SU-DHL-6 (cell line): ENCODE measurements at regions not wholly inside any gene's neighbourhood (a gene's known extent, or its start where the extent isn't known, plus 50 kb on each side); places are given as distances from the start of the nearest gene placed in this dataset.

Source experiments
- H2AFZ ChIP-seq: fragments of 200-600 bp; sonication (generic); 2 replicates; pipeline ENCODE4 v1.6.1; 2014; ENCODE audit warnings: low read depth, mild to moderate bottlenecking, moderate library complexity, mixed read lengths, antibody characterized with exemption, low read length; ENCODE audit not compliant: severe bottlenecking
- H3F3A ChIP-seq: fragments of 200-600 bp; shearing (Covaris generic); 2 replicates; pipeline ENCODE4 v1.6.0; 2016; ENCODE audit warnings: antibody characterized with exemption, mild to moderate bottlenecking; ENCODE audit not compliant: insufficient read depth
- H3K27ac ChIP-seq: fragments of 200-600 bp; sonication (generic); 2 replicates; pipeline ENCODE4 v1.5.1; 2016; ENCODE audit warnings: low read depth, mild to moderate bottlenecking, low read length, moderate library complexity, mixed read lengths
- H3K27me3 ChIP-seq: fragments of 200-600 bp; sonication (generic), shearing (Covaris generic); 2 replicates; pipeline ENCODE4 v1.6.0; 2014; ENCODE audit warnings: mild to moderate bottlenecking, low read length
- H3K36me3 ChIP-seq: fragments of 200-600 bp; sonication (generic); 2 replicates; pipeline ENCODE4 v1.6.1; 2014; ENCODE audit warnings: mild to moderate bottlenecking, low read length, mixed read lengths
- H3K4me2 ChIP-seq: fragments of 300-600, 200-600 bp; shearing (Covaris generic), sonication (generic); 2 replicates; pipeline ENCODE4 v1.6.0; 2014; ENCODE audit warnings: low read length, low read depth, mild to moderate bottlenecking; ENCODE audit not compliant: poor library complexity, severe bottlenecking
- H3K4me3 ChIP-seq: fragments of 200-600 bp; sonication (generic); 2 replicates; pipeline ENCODE4 v1.5.1; 2014; ENCODE audit warnings: antibody characterized with exemption, low read length, mild to moderate bottlenecking, mixed read lengths; ENCODE audit not compliant: insufficient read depth, poor library complexity, severe bottlenecking
- H3K79me2 ChIP-seq: fragments of 200-600 bp; sonication (generic); 2 replicates; pipeline ENCODE4 v1.6.1; 2014; ENCODE audit warnings: mild to moderate bottlenecking, low read length, moderate library complexity; ENCODE audit not compliant: insufficient read depth
- H3K9ac ChIP-seq: fragments of 200-600 bp; sonication (generic); 2 replicates; pipeline ENCODE4 v1.7.0; 2014; ENCODE audit warnings: mild to moderate bottlenecking, low read length
- H3K9me2 ChIP-seq: fragments of 200-600 bp; sonication (generic); replicated peaks from 2 replicates; pipeline ENCODE4 v1.6.1; 2014; ENCODE audit warnings: low read length; ENCODE audit not compliant: insufficient read depth
- H3K9me3 ChIP-seq: fragments of 200-600 bp; sonication (generic); 2 replicates; pipeline ENCODE4 v1.6.1; 2014; ENCODE audit warnings: low read length, mixed read lengths; ENCODE audit not compliant: insufficient read depth
- H4K20me1 ChIP-seq: fragments of 200-600 bp; sonication (generic); 2 replicates; pipeline ENCODE4 v1.6.1; 2014; ENCODE audit warnings: low read depth, mild to moderate bottlenecking, antibody characterized with exemption, low read length, moderate library complexity, mixed read lengths
- EZH2phosphoT487 ChIP-seq: fragments of 200-600 bp; sonication (generic), shearing (Covaris generic); conservative IDR thresholded peaks from 2 replicates; pipeline ENCODE4 v1.6.1; 2018; ENCODE audit warnings: mild to moderate bottlenecking, antibody characterized with exemption, low read length, moderate library complexity, mixed read lengths
- TF ChIP-seq, protein P1 (sequence below): fragments of 200-600 bp; sonication (generic); IDR thresholded peaks from one replicate; pipeline ENCODE4 v1.5.1; 2017; ENCODE audit warnings: antibody characterized with exemption, mild to moderate bottlenecking, low read length, moderate library complexity; ENCODE audit not compliant: insufficient read depth, poor library complexity, severe bottlenecking

DNA sequence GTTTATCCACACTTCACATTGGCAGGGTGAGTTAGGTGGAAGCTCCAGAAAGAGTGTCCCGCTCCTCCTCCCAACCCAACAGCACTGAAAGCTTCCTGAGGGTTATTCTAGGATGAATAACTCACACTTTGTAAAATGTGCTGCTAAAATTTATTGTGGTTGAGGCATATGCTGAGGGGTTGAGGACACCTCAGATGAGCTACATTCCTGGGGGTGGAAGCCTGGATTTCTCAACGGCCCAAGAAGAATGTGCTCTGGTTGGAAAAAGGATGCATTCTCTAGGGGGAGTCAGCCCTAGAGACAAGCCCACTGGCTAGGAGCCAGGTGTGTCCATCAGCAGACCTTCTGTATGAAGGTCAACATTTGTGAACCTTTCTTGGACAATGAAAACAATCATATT lies 91.5 kb upstream of the PDE1C start:
- no peaks in the 10 kb centered on the region for H3F3A ChIP-seq
- H3K27me3 ChIP-seq: no peaks in the 10 kb centered on the region
- H3K27ac ChIP-seq: no peak overlapping the region
- H4K20me1 ChIP-seq: no peaks in the 10 kb centered on the region
- TF ChIP-seq, protein P1, sequence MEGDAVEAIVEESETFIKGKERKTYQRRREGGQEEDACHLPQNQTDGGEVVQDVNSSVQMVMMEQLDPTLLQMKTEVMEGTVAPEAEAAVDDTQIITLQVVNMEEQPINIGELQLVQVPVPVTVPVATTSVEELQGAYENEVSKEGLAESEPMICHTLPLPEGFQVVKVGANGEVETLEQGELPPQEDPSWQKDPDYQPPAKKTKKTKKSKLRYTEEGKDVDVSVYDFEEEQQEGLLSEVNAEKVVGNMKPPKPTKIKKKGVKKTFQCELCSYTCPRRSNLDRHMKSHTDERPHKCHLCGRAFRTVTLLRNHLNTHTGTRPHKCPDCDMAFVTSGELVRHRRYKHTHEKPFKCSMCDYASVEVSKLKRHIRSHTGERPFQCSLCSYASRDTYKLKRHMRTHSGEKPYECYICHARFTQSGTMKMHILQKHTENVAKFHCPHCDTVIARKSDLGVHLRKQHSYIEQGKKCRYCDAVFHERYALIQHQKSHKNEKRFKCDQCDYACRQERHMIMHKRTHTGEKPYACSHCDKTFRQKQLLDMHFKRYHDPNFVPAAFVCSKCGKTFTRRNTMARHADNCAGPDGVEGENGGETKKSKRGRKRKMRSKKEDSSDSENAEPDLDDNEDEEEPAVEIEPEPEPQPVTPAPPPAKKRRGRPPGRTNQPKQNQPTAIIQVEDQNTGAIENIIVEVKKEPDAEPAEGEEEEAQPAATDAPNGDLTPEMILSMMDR: no peak
- TF ChIP-seq EZH2phosphoT487: no peak
- no peaks in the 10 kb centered on the region for H3K79me2 ChIP-seq
- H3K36me3 ChIP-seq: no peaks in the 10 kb centered on the region
- H3K9me3 ChIP-seq: no peaks in the 10 kb centered on the region
- H3K4me2 ChIP-seq: no peak overlapping the region
- no peak overlapping the region for H3K4me3 ChIP-seq
- H2AFZ ChIP-seq: no peak overlapping the region
- H3K9ac ChIP-seq: no peak overlapping the region
- H3K9me2 ChIP-seq: no peaks in the 10 kb centered on the region

DNA sequence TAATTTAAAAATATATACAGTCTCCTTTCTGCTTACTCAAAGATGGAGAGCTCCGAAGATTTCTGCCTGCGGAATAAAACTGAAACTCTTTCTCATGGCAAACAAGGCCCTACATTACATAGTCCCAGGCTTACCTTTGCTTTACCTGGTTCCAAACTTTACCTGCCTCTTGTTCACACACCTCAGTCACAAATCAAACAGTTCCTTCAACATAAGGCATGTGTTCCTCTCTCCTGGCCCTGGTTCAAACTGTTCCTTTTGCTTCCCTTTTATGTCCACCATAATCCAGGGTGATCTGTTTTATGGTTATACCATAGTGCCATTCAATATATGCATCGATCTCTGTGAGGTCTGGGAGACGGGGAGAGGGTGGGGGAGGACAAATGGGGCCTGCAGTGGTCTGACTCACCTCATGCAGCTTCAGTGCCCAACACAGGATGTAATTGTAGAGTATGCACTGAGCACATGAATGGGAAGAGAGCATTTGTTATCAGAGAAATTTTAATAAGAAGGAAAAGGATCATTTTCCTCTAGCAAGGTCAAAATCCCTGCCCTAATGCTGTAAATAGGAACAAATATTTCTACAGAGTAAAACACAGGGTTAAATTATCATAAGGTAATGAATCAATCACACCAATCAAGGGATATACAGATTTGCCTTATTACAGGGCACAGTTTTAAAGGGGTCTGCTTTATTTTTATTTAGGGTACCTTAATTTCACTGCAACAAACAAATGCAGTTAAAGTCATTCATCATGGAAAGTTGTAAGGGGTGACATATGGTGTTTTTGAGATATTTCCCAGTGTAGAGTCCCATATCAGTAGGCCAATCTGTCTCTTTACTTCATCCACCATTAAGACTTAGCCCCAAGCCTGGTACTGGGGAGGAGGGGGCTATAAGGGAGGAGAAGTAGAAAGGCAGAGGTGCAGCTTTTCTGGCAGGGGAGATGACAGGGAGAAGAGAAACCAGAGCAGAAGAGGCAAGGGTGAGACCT lies 88.8 kb upstream of the PDE1C start:
- Histone ChIP-seq H3K36me3 (no peaks in the 10 kb centered on the region), H3K4me3 (no peak overlapping the region), H3K4me2 (no peak overlapping the region), H3K27me3 (no peaks in the 10 kb centered on the region), H3K79me2 (no peaks in the 10 kb centered on the region), H2AFZ (no peak overlapping the region), H3K9me3 (no peaks in the 10 kb centered on the region), H4K20me1 (no peaks in the 10 kb centered on the region), H3K27ac (no peak overlapping the region), H3K9me2 (no peaks in the 10 kb centered on the region), H3F3A (no peaks in the 10 kb centered on the region), H3K9ac (no peak overlapping the region)
- TF ChIP-seq, protein P1: no peak
- no peak for TF ChIP-seq EZH2phosphoT487

DNA sequence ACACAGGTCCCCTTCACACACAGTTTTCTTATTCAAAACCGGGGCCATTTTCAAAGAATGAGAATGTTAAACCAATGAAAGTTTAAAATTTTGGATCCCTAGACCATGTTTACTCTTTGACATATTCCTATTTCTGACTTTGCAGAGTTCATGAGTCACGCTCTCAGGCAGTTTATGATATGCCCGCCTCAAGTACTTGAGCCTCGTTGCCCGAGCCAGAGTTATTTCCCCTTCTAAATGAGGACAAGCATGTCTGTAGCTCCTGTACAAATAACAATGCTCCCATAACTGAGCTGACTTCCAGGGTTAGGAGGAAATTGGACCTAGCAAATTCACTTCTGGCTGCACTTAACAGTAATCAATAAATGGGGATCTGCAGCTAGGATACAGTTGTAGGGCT lies 87.9 kb upstream of the PDE1C start:
- TF ChIP-seq EZH2phosphoT487: no peak
- TF ChIP-seq, protein P1: no peak
- no peak overlapping the region for H3K9ac ChIP-seq
- no peaks in the 10 kb centered on the region for H3K79me2 ChIP-seq
- no peaks in the 10 kb centered on the region for H3K9me3 ChIP-seq
- no peaks in the 10 kb centered on the region for H3K36me3 ChIP-seq
- H3K27me3 ChIP-seq: no peaks in the 10 kb centered on the region
- no peak overlapping the region for H3K27ac ChIP-seq
- H3K9me2 ChIP-seq: no peaks in the 10 kb centered on the region
- H3K4me3 ChIP-seq: no peak overlapping the region
- H4K20me1 ChIP-seq: no peaks in the 10 kb centered on the region
- no peaks in the 10 kb centered on the region for H3F3A ChIP-seq
- no peak overlapping the region for H3K4me2 ChIP-seq
- H2AFZ ChIP-seq: no peak overlapping the region
